ENCODE measurements at regions not wholly inside any gene's neighbourhood (a gene's known extent, or its start where the extent isn't known, plus 50 kb on each side); places are given as distances from the start of the nearest gene placed in this dataset.

DNA sequence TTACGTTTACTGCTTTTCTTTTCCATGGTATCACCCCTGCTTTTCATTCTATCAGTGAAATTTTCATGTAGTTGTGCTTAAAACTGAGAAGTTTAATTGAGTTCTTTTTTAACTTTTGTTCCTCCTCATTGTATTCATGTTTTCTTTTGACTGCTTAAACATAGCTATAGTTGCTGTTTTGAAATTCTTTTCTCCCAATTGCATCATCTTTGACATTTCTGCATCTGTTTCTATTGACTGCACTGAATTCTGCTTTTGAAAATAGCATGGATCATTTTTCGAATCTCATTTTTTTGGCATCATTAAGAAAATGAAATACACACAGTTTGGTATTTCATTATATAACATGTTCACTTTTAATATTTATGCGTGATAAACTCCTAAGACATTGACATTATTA is 694.9 kb downstream of the MECOM start:
- no peak for DNase-seq (ENCODE audit: low read depth, low spot score)
- no peak overlapping the region for H3K4me2 ChIP-seq (ENCODE audit: control insufficient read depth, extremely low read depth, insufficient read depth, low read depth, low read length)
- H3K27me3 ChIP-seq (ENCODE audit: control insufficient read depth, extremely low read depth, insufficient read depth, low read length): no peaks in the 10 kb centered on the region
- H3K27ac ChIP-seq (ENCODE audit: control insufficient read depth, insufficient read depth, low read length): no peak overlapping the region
- dilution Hi-C loops (cut with MboI; ENCODE audit: extremely low pct_ligation_motif_present, low sequenced_read_pairs): no loop called here
- H3K4me3 ChIP-seq (ENCODE audit: control insufficient read depth in 2 of 3, extremely low read depth in 1 of 3, insufficient read depth in 2 of 3, low read depth in 1 of 3, low read length in 3 of 3): no peak overlapping the region
- H3K9ac ChIP-seq (ENCODE audit: control insufficient read depth, extremely low read depth, insufficient read depth, low read length): no peak overlapping the region
- no peaks in the 10 kb centered on the region for H3K36me3 ChIP-seq (ENCODE audit: control insufficient read depth in 2 of 2, extremely low read depth in 1 of 2, insufficient read depth in 2 of 2, low read length in 2 of 2)
- FAIRE-seq: no peak
- no peaks in the 10 kb centered on the region for H4K20me1 ChIP-seq (ENCODE audit: control insufficient read depth, extremely low read depth, insufficient read depth, low read length)
- no peaks in the 10 kb centered on the region for H3K9me1 ChIP-seq (ENCODE audit: control insufficient read depth, extremely low read depth, insufficient read depth, low read length)
- H3K79me2 ChIP-seq (ENCODE audit: control insufficient read depth, insufficient read depth, low read length): no peaks in the 10 kb centered on the region
- H3K4me1 ChIP-seq (ENCODE audit: control insufficient read depth, extremely low read depth, insufficient read depth, low read length): no peaks in the 10 kb centered on the region
- no peaks in the 10 kb centered on the region for H3K9me3 ChIP-seq (ENCODE audit: control insufficient read depth, low read depth, low read length)
- TF ChIP-seq CTCF (optimal IDR thresholded peaks at IDR 0.05 in 1 of 3, IDR thresholded peaks at IDR 0.05 in 1 of 3, conservative IDR thresholded peaks at IDR 0.05 in 1 of 3; ENCODE audit: extremely low read depth in 1 of 3, insufficient read depth in 2 of 3, low read length in 3 of 3) (no peak), EZH2 (IDR thresholded peaks at IDR 0.05; ENCODE audit: low read length) (no peak)
- H2AFZ ChIP-seq (ENCODE audit: control insufficient read depth, low read length): no peak overlapping the region

DNA sequence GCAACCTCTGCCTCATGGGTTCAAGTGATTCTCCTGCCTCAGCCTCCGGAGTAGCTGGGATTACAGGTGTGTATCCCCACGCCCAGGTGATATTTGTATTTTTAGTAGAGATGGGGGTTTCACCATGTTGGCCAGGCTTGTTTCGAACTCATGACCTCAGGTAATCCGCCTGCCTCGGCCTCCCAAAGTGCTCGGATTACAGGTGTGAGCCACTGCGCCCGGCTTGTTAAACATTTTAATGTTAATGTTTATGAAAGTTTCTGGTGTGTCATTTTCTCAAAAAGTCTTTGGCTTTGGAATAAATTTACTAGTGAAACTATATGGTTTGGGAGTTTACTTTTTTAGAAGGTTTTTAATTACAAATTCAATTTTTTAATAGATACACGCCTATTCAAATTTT is 698.8 kb downstream of the MECOM start:
- Histone ChIP-seq H4K20me1 (ENCODE audit: control insufficient read depth, extremely low read depth, insufficient read depth, low read length) (no peaks in the 10 kb centered on the region), H3K27ac (ENCODE audit: control insufficient read depth, insufficient read depth, low read length) (no peak overlapping the region), H3K9me3 (ENCODE audit: control insufficient read depth, low read depth, low read length) (no peaks in the 10 kb centered on the region), H3K4me2 (ENCODE audit: control insufficient read depth, extremely low read depth, insufficient read depth, low read depth, low read length) (no peak overlapping the region), H3K27me3 (ENCODE audit: control insufficient read depth, extremely low read depth, insufficient read depth, low read length) (no peaks in the 10 kb centered on the region), H3K4me3 (ENCODE audit: control insufficient read depth in 2 of 3, extremely low read depth in 1 of 3, insufficient read depth in 2 of 3, low read depth in 1 of 3, low read length in 3 of 3) (no peak overlapping the region), H3K9ac (ENCODE audit: control insufficient read depth, extremely low read depth, insufficient read depth, low read length) (no peak overlapping the region), H3K36me3 (ENCODE audit: control insufficient read depth in 2 of 2, extremely low read depth in 1 of 2, insufficient read depth in 2 of 2, low read length in 2 of 2) (no peaks in the 10 kb centered on the region), H2AFZ (ENCODE audit: control insufficient read depth, low read length) (no peak overlapping the region), H3K79me2 (ENCODE audit: control insufficient read depth, insufficient read depth, low read length) (no peaks in the 10 kb centered on the region), H3K4me1 (ENCODE audit: control insufficient read depth, extremely low read depth, insufficient read depth, low read length) (no peaks in the 10 kb centered on the region), H3K9me1 (ENCODE audit: control insufficient read depth, extremely low read depth, insufficient read depth, low read length) (no peaks in the 10 kb centered on the region)
- no peak for DNase-seq (ENCODE audit: low read depth, low spot score)
- dilution Hi-C loops (cut with MboI; ENCODE audit: extremely low pct_ligation_motif_present, low sequenced_read_pairs): no loop called here
- no peak for TF ChIP-seq EZH2 (IDR thresholded peaks at IDR 0.05; ENCODE audit: low read length)
- no peak for TF ChIP-seq CTCF (optimal IDR thresholded peaks at IDR 0.05 in 1 of 3, IDR thresholded peaks at IDR 0.05 in 1 of 3, conservative IDR thresholded peaks at IDR 0.05 in 1 of 3; ENCODE audit: extremely low read depth in 1 of 3, insufficient read depth in 2 of 3, low read length in 3 of 3)
- FAIRE-seq: no peak

Measured in keratinocyte (primary cell).